ENCODE measurements at regions not wholly inside any gene's neighbourhood (a gene's known extent, or its start where the extent isn't known, plus 50 kb on each side); places are given as distances from the start of the nearest gene placed in this dataset.

GRCh38 chr6:77025736-77026223 lies 437.5 kb downstream of the HTR1B start:
- no peaks in the 10 kb centered on the region for H3K9me3 ChIP-seq
- DNase-seq (no peak), ATAC-seq (no peak)
- no peak for TF ChIP-seq CTCF (IDR thresholded peaks at IDR 0.05)
- H3K4me3 ChIP-seq, result no peak overlapping the region
- H3K27me3 ChIP-seq, result no peaks in the 10 kb centered on the region
- intact Hi-C loops (cut with DNase I), result no loop called here
- no peaks in the 10 kb centered on the region for H3K36me3 ChIP-seq
- H3K27ac ChIP-seq, result no peak overlapping the region
- H3K4me1 ChIP-seq, result no peaks in the 10 kb centered on the region

DNA sequence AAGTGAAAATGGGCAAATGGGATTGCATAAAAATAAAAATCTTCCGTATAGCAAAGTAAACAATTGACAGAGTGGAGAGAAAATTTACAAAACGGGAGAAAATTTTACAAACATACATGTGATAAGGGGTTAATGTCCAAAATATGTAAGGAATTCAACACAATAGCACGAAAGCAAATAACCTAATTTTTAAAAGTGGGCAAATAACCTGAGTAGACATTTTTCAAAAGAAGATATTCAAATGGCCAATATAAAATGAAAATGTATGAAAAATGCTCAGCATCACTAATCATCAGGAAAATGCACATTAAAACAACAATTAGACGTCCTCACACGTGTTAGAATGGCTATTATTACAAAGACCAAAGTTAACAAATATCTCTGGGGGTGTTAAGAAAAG lies 441.5 kb downstream of the HTR1B start:
- intact Hi-C loops (cut with DNase I), result no loop called here
- TF ChIP-seq CTCF (IDR thresholded peaks at IDR 0.05), result no peak
- Histone ChIP-seq H3K9me3 (no peaks in the 10 kb centered on the region), H3K27me3 (no peaks in the 10 kb centered on the region), H3K27ac (no peak overlapping the region), H3K36me3 (no peaks in the 10 kb centered on the region), H3K4me1 (no peaks in the 10 kb centered on the region), H3K4me3 (no peak overlapping the region)
- ATAC-seq (no peak), DNase-seq (no peak)

- no peaks in the 10 kb centered on the region for H3K9me3 ChIP-seq
- ATAC-seq (no peak), DNase-seq (no peak)
- H3K4me3 ChIP-seq, result no peak overlapping the region
- no peaks in the 10 kb centered on the region for H3K36me3 ChIP-seq
- H3K27me3 ChIP-seq, result no peaks in the 10 kb centered on the region
- H3K4me1 ChIP-seq, result no peaks in the 10 kb centered on the region
- no peak for TF ChIP-seq CTCF (IDR thresholded peaks at IDR 0.05)
- no peak overlapping the region for H3K27ac ChIP-seq
- intact Hi-C loops (cut with DNase I), result no loop called here
Measured at GRCh38 chr6:77021232-77021631, 442.1 kb downstream of the HTR1B start.

- intact Hi-C loops (cut with DNase I), result no loop called here
- no peak for ATAC-seq
- Histone ChIP-seq H3K4me1 (no peaks in the 10 kb centered on the region), H3K9me3 (no peaks in the 10 kb centered on the region), H3K27me3 (no peaks in the 10 kb centered on the region), H3K36me3 (no peaks in the 10 kb centered on the region), H3K27ac (no peak overlapping the region), H3K4me3 (no peak overlapping the region)
- TF ChIP-seq CTCF (IDR thresholded peaks at IDR 0.05), result no peak
- DNase-seq, result no peak
Measured at GRCh38 chr6:77019081-77019480, 444.2 kb downstream of the HTR1B start.

GRCh38 chr6:77017537-77017936 lies 445.8 kb downstream of the HTR1B start:
- no peak for ATAC-seq
- no peak for DNase-seq
- no peaks in the 10 kb centered on the region for H3K9me3 ChIP-seq
- H3K4me3 ChIP-seq, result no peak overlapping the region
- no peaks in the 10 kb centered on the region for H3K27me3 ChIP-seq
- no peak overlapping the region for H3K27ac ChIP-seq
- no peaks in the 10 kb centered on the region for H3K4me1 ChIP-seq
- no peaks in the 10 kb centered on the region for H3K36me3 ChIP-seq
- TF ChIP-seq CTCF (IDR thresholded peaks at IDR 0.05), result no peak
- intact Hi-C loops (cut with DNase I), result no loop called here

- Histone ChIP-seq H3K27ac (no peak overlapping the region), H3K4me1 (no peaks in the 10 kb centered on the region), H3K4me3 (no peak overlapping the region), H3K27me3 (no peaks in the 10 kb centered on the region), H3K36me3 (no peaks in the 10 kb centered on the region), H3K9me3 (no peaks in the 10 kb centered on the region)
- DNase-seq, result no peak
- intact Hi-C loops (cut with DNase I), result no loop called here
- no peak for TF ChIP-seq CTCF (IDR thresholded peaks at IDR 0.05)
- no peak for ATAC-seq
Measured at GRCh38 chr6:77015350-77015749, 447.9 kb downstream of the HTR1B start.
